ENCODE measurements at regions not wholly inside any gene's neighbourhood (a gene's known extent, or its start where the extent isn't known, plus 50 kb on each side); places are given as distances from the start of the nearest gene placed in this dataset.
A peak's percentile ranks its signal among the peaks of the same experiment; 100 is the strongest.

DNA sequence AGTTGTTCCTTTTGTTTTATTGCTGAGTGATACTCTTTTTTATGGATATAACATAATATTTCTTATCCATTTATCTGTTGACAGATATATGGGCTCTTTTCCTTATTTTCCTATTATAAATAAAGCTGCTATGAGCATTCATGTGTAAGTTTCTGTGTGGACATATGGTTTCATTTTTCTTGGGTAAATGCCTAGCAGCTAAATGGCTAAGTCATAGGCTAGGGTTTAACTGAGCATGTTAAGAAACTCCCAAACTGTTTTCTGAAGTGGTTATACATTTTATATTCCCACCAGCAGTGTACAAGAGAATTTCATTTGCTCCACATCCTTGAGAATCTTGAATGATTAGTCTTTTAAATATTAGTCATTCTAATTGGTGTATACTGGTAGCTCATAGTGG is 786.6 kb upstream of the CDH2 start:
- H2AFZ ChIP-seq (ENCODE audit: control insufficient read depth, low read length), result no peak overlapping the region
- FAIRE-seq, result no peak
- no peak overlapping the region for H3K4me2 ChIP-seq (ENCODE audit: control insufficient read depth, extremely low read depth, insufficient read depth, low read depth, low read length)
- TF ChIP-seq CTCF (optimal IDR thresholded peaks at IDR 0.05 in 1 of 3, IDR thresholded peaks at IDR 0.05 in 1 of 3, conservative IDR thresholded peaks at IDR 0.05 in 1 of 3; ENCODE audit: extremely low read depth in 1 of 3, insufficient read depth in 2 of 3, low read length in 3 of 3) (no peak), EZH2 (IDR thresholded peaks at IDR 0.05; ENCODE audit: low read length) (no peak)
- DNase-seq (ENCODE audit: low read depth, low spot score), result no peak
- H3K9ac ChIP-seq (ENCODE audit: control insufficient read depth, extremely low read depth, insufficient read depth, low read length), result no peak overlapping the region
- H3K27ac ChIP-seq (ENCODE audit: control insufficient read depth, insufficient read depth, low read length), result no peak overlapping the region
- H3K9me3 ChIP-seq (ENCODE audit: control insufficient read depth, low read depth, low read length), result no peaks in the 10 kb centered on the region
- no peaks in the 10 kb centered on the region for H3K27me3 ChIP-seq (ENCODE audit: control insufficient read depth, extremely low read depth, insufficient read depth, low read length)
- H3K36me3 ChIP-seq (ENCODE audit: control insufficient read depth in 2 of 2, extremely low read depth in 1 of 2, insufficient read depth in 2 of 2, low read length in 2 of 2), result no peaks in the 10 kb centered on the region
- no peaks in the 10 kb centered on the region for H3K9me1 ChIP-seq (ENCODE audit: control insufficient read depth, extremely low read depth, insufficient read depth, low read length)
- H3K4me3 ChIP-seq (ENCODE audit: control insufficient read depth in 2 of 3, extremely low read depth in 1 of 3, insufficient read depth in 2 of 3, low read depth in 1 of 3, low read length in 3 of 3), result no peak overlapping the region
- H3K4me1 ChIP-seq (ENCODE audit: control insufficient read depth, extremely low read depth, insufficient read depth, low read length), result no peaks in the 10 kb centered on the region
- dilution Hi-C loops (cut with MboI; ENCODE audit: extremely low pct_ligation_motif_present, low sequenced_read_pairs), result no loop called here
- H4K20me1 ChIP-seq (ENCODE audit: control insufficient read depth, extremely low read depth, insufficient read depth, low read length), result no peaks in the 10 kb centered on the region
- H3K79me2 ChIP-seq (ENCODE audit: control insufficient read depth, insufficient read depth, low read length), result no peaks in the 10 kb centered on the region

DNA sequence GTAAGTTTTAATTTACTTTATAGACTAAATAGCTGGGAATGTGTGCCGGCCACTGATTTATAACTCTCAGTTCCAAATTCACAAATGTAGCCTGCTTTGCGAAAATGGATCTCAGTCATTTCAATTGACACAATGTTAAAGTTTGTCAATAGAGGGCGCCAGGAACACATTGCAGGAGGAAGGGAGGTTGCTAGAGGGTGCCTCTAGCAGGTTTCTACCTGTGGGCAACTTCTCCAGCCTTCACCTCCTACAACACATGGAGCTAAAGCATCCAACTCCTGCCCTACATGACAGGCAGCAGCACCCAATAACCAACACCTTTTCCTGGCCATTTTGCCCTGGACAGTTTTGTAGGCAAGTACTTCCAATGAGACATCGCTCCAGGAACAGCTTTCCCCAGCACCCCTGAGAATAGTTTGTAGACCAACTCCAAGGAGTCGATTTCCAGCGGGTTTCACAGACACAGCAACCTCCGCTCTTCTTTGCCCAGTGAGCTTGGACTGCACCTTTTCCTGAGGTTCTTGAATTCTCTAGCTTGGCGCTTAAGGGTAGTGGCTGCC is 784.8 kb upstream of the CDH2 start:
- no peaks in the 10 kb centered on the region for H3K9me1 ChIP-seq (ENCODE audit: control insufficient read depth, extremely low read depth, insufficient read depth, low read length)
- no peaks in the 10 kb centered on the region for H3K27me3 ChIP-seq (ENCODE audit: control insufficient read depth, extremely low read depth, insufficient read depth, low read length)
- H3K79me2 ChIP-seq (ENCODE audit: control insufficient read depth, insufficient read depth, low read length), result no peaks in the 10 kb centered on the region
- H3K4me3 ChIP-seq (ENCODE audit: control insufficient read depth in 2 of 3, extremely low read depth in 1 of 3, insufficient read depth in 2 of 3, low read depth in 1 of 3, low read length in 3 of 3), result no peak overlapping the region
- no peaks in the 10 kb centered on the region for H3K36me3 ChIP-seq (ENCODE audit: control insufficient read depth in 2 of 2, extremely low read depth in 1 of 2, insufficient read depth in 2 of 2, low read length in 2 of 2)
- no peak overlapping the region for H3K9ac ChIP-seq (ENCODE audit: control insufficient read depth, extremely low read depth, insufficient read depth, low read length)
- no peak overlapping the region for H3K4me2 ChIP-seq (ENCODE audit: control insufficient read depth, extremely low read depth, insufficient read depth, low read depth, low read length)
- no peak overlapping the region for H2AFZ ChIP-seq (ENCODE audit: control insufficient read depth, low read length)
- dilution Hi-C loops (cut with MboI; ENCODE audit: extremely low pct_ligation_motif_present, low sequenced_read_pairs), result no loop called here
- H4K20me1 ChIP-seq (ENCODE audit: control insufficient read depth, extremely low read depth, insufficient read depth, low read length), result no peaks in the 10 kb centered on the region
- no peak for DNase-seq (ENCODE audit: low read depth, low spot score)
- no peak for TF ChIP-seq EZH2 (IDR thresholded peaks at IDR 0.05; ENCODE audit: low read length)
- peak; percentile 63 to 78 (median 73) for TF ChIP-seq CTCF (optimal IDR thresholded peaks at IDR 0.05 in 1 of 3, IDR thresholded peaks at IDR 0.05 in 1 of 3, conservative IDR thresholded peaks at IDR 0.05 in 1 of 3; ENCODE audit: extremely low read depth in 1 of 3, insufficient read depth in 2 of 3, low read length in 3 of 3)
- no peaks in the 10 kb centered on the region for H3K9me3 ChIP-seq (ENCODE audit: control insufficient read depth, low read depth, low read length)
- FAIRE-seq, result peak; percentile 57
- H3K4me1 ChIP-seq (ENCODE audit: control insufficient read depth, extremely low read depth, insufficient read depth, low read length), result no peaks in the 10 kb centered on the region
- no peak overlapping the region for H3K27ac ChIP-seq (ENCODE audit: control insufficient read depth, insufficient read depth, low read length)

All from keratinocyte (primary cell).